ENCODE measurements at regions not wholly inside any gene's neighbourhood (a gene's known extent, or its start where the extent isn't known, plus 50 kb on each side); places are given as distances from the start of the nearest gene placed in this dataset.

DNA sequence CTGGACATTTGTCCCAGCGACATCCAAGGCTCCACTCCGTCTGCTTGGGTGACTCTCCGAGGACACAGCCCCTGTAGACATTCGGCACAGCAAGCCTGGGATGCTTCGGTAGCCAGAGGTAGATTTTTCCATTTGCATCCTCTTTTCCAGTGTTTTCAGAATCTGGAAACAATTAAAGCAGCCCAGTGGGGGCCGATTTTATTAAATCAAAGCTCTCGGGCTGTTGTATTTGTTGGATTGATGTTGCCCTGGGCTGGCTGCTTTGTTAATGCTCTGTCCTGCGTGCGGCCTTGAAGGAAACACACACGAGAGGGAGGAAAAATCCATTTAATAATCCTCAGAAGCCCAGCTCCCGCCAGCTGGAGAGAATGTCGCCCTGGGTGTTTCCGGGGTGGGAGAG lies 158.1 kb upstream of the CIBAR2 start:
- TF ChIP-seq, protein P1, sequence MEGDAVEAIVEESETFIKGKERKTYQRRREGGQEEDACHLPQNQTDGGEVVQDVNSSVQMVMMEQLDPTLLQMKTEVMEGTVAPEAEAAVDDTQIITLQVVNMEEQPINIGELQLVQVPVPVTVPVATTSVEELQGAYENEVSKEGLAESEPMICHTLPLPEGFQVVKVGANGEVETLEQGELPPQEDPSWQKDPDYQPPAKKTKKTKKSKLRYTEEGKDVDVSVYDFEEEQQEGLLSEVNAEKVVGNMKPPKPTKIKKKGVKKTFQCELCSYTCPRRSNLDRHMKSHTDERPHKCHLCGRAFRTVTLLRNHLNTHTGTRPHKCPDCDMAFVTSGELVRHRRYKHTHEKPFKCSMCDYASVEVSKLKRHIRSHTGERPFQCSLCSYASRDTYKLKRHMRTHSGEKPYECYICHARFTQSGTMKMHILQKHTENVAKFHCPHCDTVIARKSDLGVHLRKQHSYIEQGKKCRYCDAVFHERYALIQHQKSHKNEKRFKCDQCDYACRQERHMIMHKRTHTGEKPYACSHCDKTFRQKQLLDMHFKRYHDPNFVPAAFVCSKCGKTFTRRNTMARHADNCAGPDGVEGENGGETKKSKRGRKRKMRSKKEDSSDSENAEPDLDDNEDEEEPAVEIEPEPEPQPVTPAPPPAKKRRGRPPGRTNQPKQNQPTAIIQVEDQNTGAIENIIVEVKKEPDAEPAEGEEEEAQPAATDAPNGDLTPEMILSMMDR (IDR thresholded peaks at IDR 0.05): no peak
- no peak for DNase-seq (ENCODE audit: low spot score)
- Mint-ChIP-seq H3K9me3 (ENCODE audit: low read depth) (no peaks in the 10 kb centered on the region), H3K27me3 (ENCODE audit: low read depth) (peaks cover 3% of the 10 kb centered on the region), H3K36me3 (ENCODE audit: low read depth) (no peaks in the 10 kb centered on the region), H3K4me3 (ENCODE audit: unreplicated experiment) (no peak overlapping the region), H3K27ac (ENCODE audit: unreplicated experiment) (no peak overlapping the region), H3K4me1 (ENCODE audit: low read depth) (no peaks in the 10 kb centered on the region)

- Mint-ChIP-seq H3K36me3 (ENCODE audit: low read depth) (no peaks in the 10 kb centered on the region), H3K27ac (ENCODE audit: unreplicated experiment) (no peak overlapping the region), H3K9me3 (ENCODE audit: low read depth) (no peaks in the 10 kb centered on the region), H3K27me3 (ENCODE audit: low read depth) (peaks cover 3% of the 10 kb centered on the region), H3K4me1 (ENCODE audit: low read depth) (no peaks in the 10 kb centered on the region), H3K4me3 (ENCODE audit: unreplicated experiment) (no peak overlapping the region)
- TF ChIP-seq, protein P1 (IDR thresholded peaks at IDR 0.05): no peak
- no peak for DNase-seq (ENCODE audit: low spot score)
These were observed 158.9 kb upstream of the CIBAR2 start for GRCh38 chr16:85271198-85271597.

DNA sequence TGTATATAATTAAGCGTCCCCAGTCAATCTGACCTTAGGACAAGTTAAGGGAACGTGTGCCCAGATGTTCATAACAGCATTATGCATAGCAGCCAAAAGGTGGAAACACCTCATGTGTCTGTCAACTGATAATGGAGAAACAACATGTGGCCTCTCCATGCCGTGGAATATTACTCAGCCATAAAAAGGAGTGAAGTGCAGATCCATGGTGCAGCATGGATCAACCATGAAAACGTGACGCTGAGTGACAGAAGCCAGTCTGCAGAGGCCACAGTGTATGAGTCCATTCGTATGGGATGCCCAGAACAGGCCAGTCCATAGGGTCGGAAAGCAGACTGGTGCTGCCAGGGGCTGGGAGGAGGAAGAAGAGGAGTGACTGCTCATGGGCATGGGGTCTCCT lies 161.0 kb upstream of the CIBAR2 start:
- TF ChIP-seq, protein P1 (IDR thresholded peaks at IDR 0.05): no peak
- no peak for DNase-seq (ENCODE audit: low spot score)
- H3K27me3 Mint-ChIP-seq (ENCODE audit: low read depth): peaks cover 3% of the 10 kb centered on the region
- H3K27ac Mint-ChIP-seq (ENCODE audit: unreplicated experiment): no peak overlapping the region
- no peak overlapping the region for H3K4me3 Mint-ChIP-seq (ENCODE audit: unreplicated experiment)
- H3K4me1 Mint-ChIP-seq (ENCODE audit: low read depth): no peaks in the 10 kb centered on the region
- no peaks in the 10 kb centered on the region for H3K36me3 Mint-ChIP-seq (ENCODE audit: low read depth)
- no peaks in the 10 kb centered on the region for H3K9me3 Mint-ChIP-seq (ENCODE audit: low read depth)

- H3K36me3 Mint-ChIP-seq (ENCODE audit: low read depth): no peaks in the 10 kb centered on the region
- H3K9me3 Mint-ChIP-seq (ENCODE audit: low read depth): no peaks in the 10 kb centered on the region
- H3K27me3 Mint-ChIP-seq (ENCODE audit: low read depth): peaks cover 3% of the 10 kb centered on the region
- no peak overlapping the region for H3K27ac Mint-ChIP-seq (ENCODE audit: unreplicated experiment)
- no peaks in the 10 kb centered on the region for H3K4me1 Mint-ChIP-seq (ENCODE audit: low read depth)
- DNase-seq (ENCODE audit: low spot score): peak; percentile 87
- TF ChIP-seq, protein P1 (IDR thresholded peaks at IDR 0.05): no peak
- no peak overlapping the region for H3K4me3 Mint-ChIP-seq (ENCODE audit: unreplicated experiment)
These were observed 162.2 kb upstream of the CIBAR2 start for GRCh38 chr16:85274501-85274900.

DNA sequence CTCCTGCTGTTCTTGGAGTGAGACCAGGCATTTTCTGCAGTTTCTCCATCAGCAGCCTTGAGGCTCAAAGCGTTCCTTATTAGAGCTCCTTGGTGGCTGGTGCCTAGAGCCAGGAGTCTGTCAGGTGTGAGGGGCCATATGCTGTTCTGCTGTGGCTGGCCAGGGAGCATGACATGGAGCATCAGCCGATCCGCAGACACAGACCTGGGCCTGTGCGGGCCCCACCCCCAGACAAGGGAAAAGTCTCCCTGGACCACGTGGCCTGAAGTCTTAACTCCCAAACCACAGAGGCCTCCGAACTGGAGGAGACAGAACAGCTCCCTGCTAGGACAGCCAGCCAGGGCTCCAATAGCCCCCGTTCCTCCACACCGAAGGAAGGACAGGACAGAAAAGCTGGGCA lies 162.7 kb upstream of the CIBAR2 start:
- Mint-ChIP-seq H3K9me3 (ENCODE audit: low read depth) (no peaks in the 10 kb centered on the region), H3K4me3 (ENCODE audit: unreplicated experiment) (no peak overlapping the region), H3K36me3 (ENCODE audit: low read depth) (no peaks in the 10 kb centered on the region), H3K27me3 (ENCODE audit: low read depth) (peaks cover 3% of the 10 kb centered on the region), H3K4me1 (ENCODE audit: low read depth) (no peaks in the 10 kb centered on the region), H3K27ac (ENCODE audit: unreplicated experiment) (no peak overlapping the region)
- TF ChIP-seq, protein P1 (IDR thresholded peaks at IDR 0.05): no peak
- DNase-seq (ENCODE audit: low spot score): no peak

Data from chondrocyte (in vitro differentiated cells).